ENCODE measurements at regions not wholly inside any gene's neighbourhood (a gene's known extent, or its start where the extent isn't known, plus 50 kb on each side); places are given as distances from the start of the nearest gene placed in this dataset.

DNA sequence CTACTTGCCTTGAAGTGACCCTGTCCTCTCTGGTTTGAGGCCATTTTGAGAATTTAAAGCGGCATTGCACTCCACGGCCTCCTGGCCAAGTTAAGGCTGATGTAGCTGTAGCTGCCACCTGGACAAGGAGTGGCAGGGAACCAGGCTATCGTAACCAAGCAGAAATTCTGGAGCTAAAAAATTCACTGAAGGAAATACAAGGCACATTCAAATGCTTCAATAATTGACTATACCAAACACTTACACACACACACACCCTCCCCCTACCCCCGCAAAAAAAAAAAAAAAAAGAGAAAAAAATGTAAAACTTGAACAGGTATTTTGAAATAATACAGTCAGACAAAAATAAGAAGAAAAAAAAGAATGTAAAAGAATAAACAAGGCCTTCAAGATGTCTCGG lies 409.0 kb upstream of the SEMA3A start:
- POLR2A ChIA-PET: no interaction called here
- CTCF ChIA-PET: no interaction called here

DNA sequence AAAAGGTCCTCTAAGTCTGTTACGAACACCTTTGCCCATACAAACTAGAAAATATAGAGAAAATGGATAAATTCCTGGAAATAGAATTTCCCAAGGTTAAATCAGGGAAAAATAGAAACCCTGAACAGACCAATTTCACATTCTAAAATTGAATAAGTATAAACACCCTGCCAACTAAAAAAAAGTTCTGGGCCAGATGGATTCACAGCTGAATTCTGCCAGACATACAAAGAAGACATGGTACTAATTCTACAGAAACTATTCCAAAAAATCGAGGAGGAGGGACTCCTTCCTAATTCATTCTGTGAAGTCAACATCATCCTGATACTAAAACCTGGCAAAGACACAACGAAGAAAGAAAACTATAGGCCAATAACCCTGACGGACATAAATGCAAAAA lies 400.4 kb upstream of the SEMA3A start:
- TF ChIP-seq SIN3A (IDR thresholded peaks at IDR 0.05; ENCODE audit: borderline replicate concordance, insufficient read depth, low read depth, low read length): no peak
- TF ChIP-seq, protein P1, sequence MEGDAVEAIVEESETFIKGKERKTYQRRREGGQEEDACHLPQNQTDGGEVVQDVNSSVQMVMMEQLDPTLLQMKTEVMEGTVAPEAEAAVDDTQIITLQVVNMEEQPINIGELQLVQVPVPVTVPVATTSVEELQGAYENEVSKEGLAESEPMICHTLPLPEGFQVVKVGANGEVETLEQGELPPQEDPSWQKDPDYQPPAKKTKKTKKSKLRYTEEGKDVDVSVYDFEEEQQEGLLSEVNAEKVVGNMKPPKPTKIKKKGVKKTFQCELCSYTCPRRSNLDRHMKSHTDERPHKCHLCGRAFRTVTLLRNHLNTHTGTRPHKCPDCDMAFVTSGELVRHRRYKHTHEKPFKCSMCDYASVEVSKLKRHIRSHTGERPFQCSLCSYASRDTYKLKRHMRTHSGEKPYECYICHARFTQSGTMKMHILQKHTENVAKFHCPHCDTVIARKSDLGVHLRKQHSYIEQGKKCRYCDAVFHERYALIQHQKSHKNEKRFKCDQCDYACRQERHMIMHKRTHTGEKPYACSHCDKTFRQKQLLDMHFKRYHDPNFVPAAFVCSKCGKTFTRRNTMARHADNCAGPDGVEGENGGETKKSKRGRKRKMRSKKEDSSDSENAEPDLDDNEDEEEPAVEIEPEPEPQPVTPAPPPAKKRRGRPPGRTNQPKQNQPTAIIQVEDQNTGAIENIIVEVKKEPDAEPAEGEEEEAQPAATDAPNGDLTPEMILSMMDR (IDR thresholded peaks at IDR 0.05): no peak
- TF ChIP-seq POLR2AphosphoS5 (IDR thresholded peaks at IDR 0.05; ENCODE audit: low read depth, low read length): no peak
- TF ChIP-seq, protein P2, sequence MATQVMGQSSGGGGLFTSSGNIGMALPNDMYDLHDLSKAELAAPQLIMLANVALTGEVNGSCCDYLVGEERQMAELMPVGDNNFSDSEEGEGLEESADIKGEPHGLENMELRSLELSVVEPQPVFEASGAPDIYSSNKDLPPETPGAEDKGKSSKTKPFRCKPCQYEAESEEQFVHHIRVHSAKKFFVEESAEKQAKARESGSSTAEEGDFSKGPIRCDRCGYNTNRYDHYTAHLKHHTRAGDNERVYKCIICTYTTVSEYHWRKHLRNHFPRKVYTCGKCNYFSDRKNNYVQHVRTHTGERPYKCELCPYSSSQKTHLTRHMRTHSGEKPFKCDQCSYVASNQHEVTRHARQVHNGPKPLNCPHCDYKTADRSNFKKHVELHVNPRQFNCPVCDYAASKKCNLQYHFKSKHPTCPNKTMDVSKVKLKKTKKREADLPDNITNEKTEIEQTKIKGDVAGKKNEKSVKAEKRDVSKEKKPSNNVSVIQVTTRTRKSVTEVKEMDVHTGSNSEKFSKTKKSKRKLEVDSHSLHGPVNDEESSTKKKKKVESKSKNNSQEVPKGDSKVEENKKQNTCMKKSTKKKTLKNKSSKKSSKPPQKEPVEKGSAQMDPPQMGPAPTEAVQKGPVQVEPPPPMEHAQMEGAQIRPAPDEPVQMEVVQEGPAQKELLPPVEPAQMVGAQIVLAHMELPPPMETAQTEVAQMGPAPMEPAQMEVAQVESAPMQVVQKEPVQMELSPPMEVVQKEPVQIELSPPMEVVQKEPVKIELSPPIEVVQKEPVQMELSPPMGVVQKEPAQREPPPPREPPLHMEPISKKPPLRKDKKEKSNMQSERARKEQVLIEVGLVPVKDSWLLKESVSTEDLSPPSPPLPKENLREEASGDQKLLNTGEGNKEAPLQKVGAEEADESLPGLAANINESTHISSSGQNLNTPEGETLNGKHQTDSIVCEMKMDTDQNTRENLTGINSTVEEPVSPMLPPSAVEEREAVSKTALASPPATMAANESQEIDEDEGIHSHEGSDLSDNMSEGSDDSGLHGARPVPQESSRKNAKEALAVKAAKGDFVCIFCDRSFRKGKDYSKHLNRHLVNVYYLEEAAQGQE (IDR thresholded peaks at IDR 0.05; ENCODE audit: insufficient read depth in 1 of 2, low read depth in 2 of 2, low read length in 1 of 2): no peak
- no peak for TF ChIP-seq TCF7L2 (IDR thresholded peaks at IDR 0.05; ENCODE audit: low read depth, low read length)
- intact Hi-C loops (cut with micrococcal nuclease; ENCODE audit: unreplicated experiment): no loop called here
- H3K4me1 ChIP-seq (ENCODE audit: control insufficient read depth, insufficient read depth, low read length): no peaks in the 10 kb centered on the region
- no peak overlapping the region for H3K4me3 ChIP-seq (ENCODE audit: low read depth in 2 of 2, low read length in 2 of 2)
- POLR2A ChIA-PET: no interaction called here
- H3K27me3 ChIP-seq (ENCODE audit: control insufficient read depth, insufficient read depth, low read length): no peaks in the 10 kb centered on the region
- no peak overlapping the region for H3K27ac ChIP-seq (ENCODE audit: low read length)
- BruUV-seq (replicated peaks): no TSS peak
- DNase-seq (ENCODE audit: low read depth, low spot score) (no peak), ATAC-seq (no peak)
- no peaks in the 10 kb centered on the region for H3K9me3 ChIP-seq (ENCODE audit: control insufficient read depth, insufficient read depth, low read depth, low read length)
- in situ Hi-C loops (cut with HindIII; ENCODE audit: low pct_unique_long_range_greater_than_20kb, low sequenced_read_pairs): no loop called here
- CTCF ChIA-PET: no interaction called here
- no peaks in the 10 kb centered on the region for H3K36me3 ChIP-seq (ENCODE audit: control insufficient read depth, insufficient read depth, low read length)

More for the DNA sequence above, 409.0 kb upstream of the SEMA3A start:
- in situ Hi-C loops (cut with HindIII; ENCODE audit: low pct_unique_long_range_greater_than_20kb, low sequenced_read_pairs) (no loop called here), intact Hi-C loops (cut with micrococcal nuclease; ENCODE audit: unreplicated experiment) (no loop called here)
- DNase-seq (ENCODE audit: low read depth, low spot score) (no peak), ATAC-seq (no peak)
- H3K27me3 ChIP-seq (ENCODE audit: control insufficient read depth, insufficient read depth, low read length): no peaks in the 10 kb centered on the region
- H3K27ac ChIP-seq (ENCODE audit: low read length): no peak overlapping the region
- H3K36me3 ChIP-seq (ENCODE audit: control insufficient read depth, insufficient read depth, low read length): no peaks in the 10 kb centered on the region
- H3K4me1 ChIP-seq (ENCODE audit: control insufficient read depth, insufficient read depth, low read length): no peaks in the 10 kb centered on the region
- H3K4me3 ChIP-seq (ENCODE audit: low read depth in 2 of 2, low read length in 2 of 2): no peak overlapping the region
- H3K9me3 ChIP-seq (ENCODE audit: control insufficient read depth, insufficient read depth, low read depth, low read length): no peaks in the 10 kb centered on the region
- TF ChIP-seq POLR2AphosphoS5 (IDR thresholded peaks at IDR 0.05; ENCODE audit: low read depth, low read length) (no peak), SIN3A (IDR thresholded peaks at IDR 0.05; ENCODE audit: borderline replicate concordance, insufficient read depth, low read depth, low read length) (no peak), TCF7L2 (IDR thresholded peaks at IDR 0.05; ENCODE audit: low read depth, low read length) (no peak)
- TF ChIP-seq, protein P1 (IDR thresholded peaks at IDR 0.05): no peak
- TF ChIP-seq, protein P2 (IDR thresholded peaks at IDR 0.05; ENCODE audit: insufficient read depth in 1 of 2, low read depth in 2 of 2, low read length in 1 of 2): no peak
- BruUV-seq (replicated peaks): no TSS peak
